H1 (cell line): ENCODE measurements at regions not wholly inside any gene's neighbourhood (a gene's known extent, or its start where the extent isn't known, plus 50 kb on each side); places are given as distances from the start of the nearest gene placed in this dataset.

Source experiments
- CTCF ChIA-PET: fragments of 300-600 bp; sonication (Branson Sonifier 250); formaldehyde crosslinking; loops from one replicate; lab custom pipeline; 2021; ENCODE audit not compliant: partially characterized antibody; lab: Charles Lee
- POLR2A ChIA-PET: fragments of 300-600 bp; sonication (Branson Sonifier 250); formaldehyde crosslinking; loops from one replicate; lab custom pipeline; 2021; ENCODE audit warnings: inconsistent platforms; ENCODE audit not compliant: partially characterized antibody; lab: Charles Lee
- DNase-seq, 2 experiments: peaks; one replicate each; pipeline versions ENCODE4 v3.0.0 to v3.0.0-alpha.2; 2010 to 2022; ENCODE audit warnings: low spot score in 2 of 2, low read depth in 1 of 2, mixed read lengths in 1 of 2
- FAIRE-seq: peaks from 2 replicates; lab custom pipeline; 2011; peaks lifted over from hg19 to GRCh38; lab: Jason Lieb, UNC
- H2AFZ ChIP-seq: 2 replicates; pipeline ENCODE4 v1.8.1; 2012; ENCODE audit warnings: low read length, inconsistent platforms
- H2AK5ac ChIP-seq: 2 replicates; pipeline ENCODE4 v1.6.1; 2013; ENCODE audit warnings: low read depth, low read length
- H2BK120ac ChIP-seq: replicated peaks from 2 replicates; pipeline ENCODE3; 2013; ENCODE audit warnings: low read depth, low read length, inconsistent platforms
- H2BK12ac ChIP-seq: 2 replicates; pipeline ENCODE4 v1.6.1; 2013; ENCODE audit warnings: low read depth, low read length
- H2BK15ac ChIP-seq: 2 replicates; pipeline ENCODE4 v1.6.1; 2013; ENCODE audit warnings: low read length
- H2BK20ac ChIP-seq: 2 replicates; pipeline ENCODE4 v1.6.1; 2013; ENCODE audit warnings: low read length
- H2BK5ac ChIP-seq: 2 replicates; pipeline ENCODE4 v1.6.1; 2013; ENCODE audit warnings: low read depth, low read length
- H3K14ac ChIP-seq: 2 replicates; pipeline ENCODE4 v1.6.1; 2013; ENCODE audit warnings: inconsistent platforms; ENCODE audit not compliant: insufficient read length
- H3K18ac ChIP-seq: 2 replicates; pipeline ENCODE4 v1.6.1; 2013; ENCODE audit warnings: low read length; ENCODE audit errors: extremely low read depth
- H3K23ac ChIP-seq: 2 replicates; pipeline ENCODE4 v1.6.1; 2013; ENCODE audit warnings: inconsistent platforms; ENCODE audit not compliant: insufficient read length
- H3K23me2 ChIP-seq: 2 replicates; pipeline ENCODE4 v1.6.1; 2013; ENCODE audit warnings: low read depth, low read length
- H3K27ac ChIP-seq: 2 replicates; pipeline ENCODE4 v1.6.1; 2011; ENCODE audit warnings: low read depth, low read length, inconsistent platforms
- H3K27me3 ChIP-seq, 4 experiments: replicated peaks in 1 of 4; 1 replicate in 1 of 4; 2 replicates in 3 of 4; pipeline versions ENCODE4 v1.6.1 to v1.8.1; 2011 to 2013; ENCODE audit warnings: low read length in 3 of 4, mild to moderate bottlenecking in 3 of 4, inconsistent platforms in 2 of 4, mixed read lengths in 2 of 4, moderate library complexity in 1 of 4; ENCODE audit not compliant: control insufficient read depth in 3 of 4, insufficient read depth in 3 of 4; ENCODE audit errors: extremely low read depth in 1 of 4
- H3K36me3 ChIP-seq, 4 experiments: 2 replicates each; pipeline versions ENCODE4 v1.6.1 to v1.8.1; 2011 to 2013; ENCODE audit warnings: mild to moderate bottlenecking in 4 of 4, low read length in 3 of 4, moderate library complexity in 2 of 4, control low read depth in 1 of 4, inconsistent platforms in 1 of 4; ENCODE audit not compliant: insufficient read depth in 4 of 4, control insufficient read depth in 2 of 4
- H3K4ac ChIP-seq: replicated peaks from 2 replicates; pipeline ENCODE3; 2013; ENCODE audit warnings: low read length, low read depth, mixed read lengths, inconsistent platforms; ENCODE audit not compliant: insufficient read length
- H3K4me1 ChIP-seq, 4 experiments: replicated peaks in 1 of 4; 1 replicate in 1 of 4; 2 replicates in 3 of 4; pipeline versions ENCODE4 v1.6.1 to v1.8.1; 2011 to 2013; ENCODE audit warnings: low read length in 3 of 4, inconsistent platforms in 2 of 4, mixed read lengths in 1 of 4; ENCODE audit not compliant: insufficient read depth in 4 of 4, control insufficient read depth in 3 of 4
- H3K4me2 ChIP-seq, 2 experiments: 2 replicates each; pipeline versions ENCODE4 v1.6.1 to v1.8.1; 2011 to 2013; ENCODE audit warnings: low read depth in 2 of 2, low read length in 2 of 2, control low read depth in 1 of 2, inconsistent platforms in 1 of 2, mild to moderate bottlenecking in 1 of 2; ENCODE audit not compliant: insufficient read depth in 1 of 2
- H3K4me3 ChIP-seq, 4 experiments: fragments of 200-600, 300-600 bp in 1 of 4; sonication (generic), shearing (Covaris generic), sonication (Bioruptor Twin) in 1 of 4; 2 replicates each; pipeline versions ENCODE4 v1.5.1 to v1.8.1; 2011 to 2016; ENCODE audit warnings: low read length in 4 of 4, low read depth in 3 of 4, control low read depth in 2 of 4, inconsistent platforms in 2 of 4, mild to moderate bottlenecking in 2 of 4, mixed read lengths in 1 of 4, moderate library complexity in 1 of 4; ENCODE audit not compliant: insufficient read depth in 2 of 4; ENCODE audit errors: extremely low read depth in 1 of 4
- H3K56ac ChIP-seq: replicated peaks from 2 replicates; pipeline ENCODE3; 2013; ENCODE audit warnings: low read depth, mild to moderate bottlenecking, mixed read lengths, low read length, inconsistent platforms; ENCODE audit not compliant: insufficient read length
- H3K79me1 ChIP-seq: 2 replicates; pipeline ENCODE4 v1.6.1; 2013; ENCODE audit warnings: low read depth, low read length, control low read depth
- H3K79me2 ChIP-seq, 2 experiments: 2 replicates each; pipeline versions ENCODE4 v1.6.1 to v1.8.1; 2012 to 2013; ENCODE audit warnings: low read length in 2 of 2, mild to moderate bottlenecking in 2 of 2, inconsistent platforms in 1 of 2; ENCODE audit not compliant: insufficient read depth in 2 of 2, control insufficient read depth in 1 of 2
- H3K9ac ChIP-seq, 4 experiments: replicated peaks in 1 of 4; 1 replicate in 1 of 4; 2 replicates in 3 of 4; pipeline versions ENCODE4 v1.6.1 to v1.8.1; 2011 to 2013; ENCODE audit warnings: low read depth in 3 of 4, low read length in 3 of 4, control low read depth in 2 of 4, mild to moderate bottlenecking in 2 of 4, moderate library complexity in 2 of 4, inconsistent platforms in 1 of 4; ENCODE audit errors: extremely low read depth in 1 of 4
- H3K9me3 ChIP-seq, 2 experiments: 2 replicates each; pipeline versions ENCODE4 v1.6.1 to v1.8.1; 2012 to 2013; ENCODE audit warnings: mild to moderate bottlenecking in 2 of 2, moderate library complexity in 2 of 2, control low read depth in 1 of 2, inconsistent platforms in 1 of 2, low read depth in 1 of 2, low read length in 1 of 2, mixed read lengths in 1 of 2; ENCODE audit not compliant: insufficient read depth in 2 of 2
- H4K20me1 ChIP-seq, 2 experiments: replicated peaks in 1 of 2; 2 replicates each; pipeline versions ENCODE3 to v1.8.1; 2011 to 2013; ENCODE audit warnings: inconsistent platforms in 2 of 2, low read length in 2 of 2, mild to moderate bottlenecking in 1 of 2; ENCODE audit not compliant: insufficient read depth in 2 of 2, control insufficient read depth in 1 of 2
- H4K5ac ChIP-seq: 2 replicates; pipeline ENCODE4 v1.6.1; 2013; ENCODE audit warnings: low read length, low read depth, mixed read lengths, inconsistent platforms; ENCODE audit not compliant: insufficient read length
- H4K8ac ChIP-seq: 2 replicates; pipeline ENCODE4 v1.8.0; 2013; ENCODE audit warnings: mild to moderate bottlenecking, moderate library complexity, low read length, inconsistent platforms; ENCODE audit not compliant: insufficient read depth; ENCODE audit errors: extremely low read depth
- H4K91ac ChIP-seq: replicated peaks from 2 replicates; pipeline ENCODE3; 2013; ENCODE audit warnings: low read length, mixed read lengths, inconsistent platforms; ENCODE audit not compliant: insufficient read length
- FOSL1 ChIP-seq: IDR thresholded peaks from 2 replicates; pipeline ENCODE4 v1.6.1; 2011; ENCODE audit warnings: mild to moderate bottlenecking, low read depth, low read length, moderate library complexity; ENCODE audit not compliant: insufficient read depth
- YY1 ChIP-seq: IDR thresholded peaks from 2 replicates; pipeline ENCODE4 v1.6.1; 2011; ENCODE audit warnings: low read depth, mild to moderate bottlenecking, low read length
- WGBS, 2 experiments: shearing (Covaris generic) in 1 of 2; methylation state at CpG; one replicate each; pipeline versions ENCODE4 v1.1.6 to v1.1.7; 2013 to 2015; ENCODE audit warnings: low lambda C conversion rate in 2 of 2, mixed read lengths in 2 of 2, inconsistent platforms in 1 of 2, low coverage in 1 of 2, missing lambda C conversion rate in 1 of 2; ENCODE audit not compliant: insufficient replicate concordance in 2 of 2, insufficient coverage in 1 of 2, insufficient read length in 1 of 2; ENCODE audit errors: extremely low coverage in 1 of 2, missing lambda C conversion rate in 1 of 2; 5-methylcytosine and 5-hydroxymethylcytosine counted together

DNA sequence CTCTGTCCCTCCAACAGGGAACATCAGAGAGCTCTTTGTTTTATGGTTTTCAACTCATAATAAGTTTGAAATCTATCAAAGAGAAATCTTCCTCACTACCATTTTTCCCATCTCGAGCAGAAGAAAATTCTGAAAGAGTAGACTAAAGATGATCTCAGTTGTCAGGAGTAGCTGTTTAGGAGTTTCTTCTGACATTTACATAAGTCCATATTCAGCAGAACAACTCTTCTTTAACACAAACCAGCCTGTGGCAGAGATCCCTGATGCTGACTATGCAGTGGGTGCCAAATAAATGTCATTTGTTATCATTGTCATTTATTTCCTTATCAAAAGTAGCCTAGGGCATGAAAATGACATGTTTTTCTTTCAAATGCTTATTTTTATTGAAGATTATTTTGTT is 380.7 kb downstream of the MBD2 start:
- H3K4me2 ChIP-seq = no peak overlapping the region
- H3K79me2 ChIP-seq = no peaks in the 10 kb centered on the region
- H2AK5ac ChIP-seq = no peak overlapping the region
- ChIA-PET POLR2A (no interaction called here), CTCF (no interaction called here)
- no peak overlapping the region for H3K4ac ChIP-seq
- H2BK20ac ChIP-seq = no peak overlapping the region
- H3K56ac ChIP-seq = no peak overlapping the region
- no peak for FAIRE-seq
- H3K27me3 ChIP-seq = no peaks in the 10 kb centered on the region
- H4K5ac ChIP-seq = no peak overlapping the region
- H3K23ac ChIP-seq = no peak overlapping the region
- WGBS, 2 experiments = 100% methylated on average over 1 of the region's 1 CpG; no CpG with 5 or more reads in 1 of the 2 experiments
- H3K23me2 ChIP-seq = no peaks in the 10 kb centered on the region
- no peaks in the 10 kb centered on the region for H3K79me1 ChIP-seq
- H2BK120ac ChIP-seq = no peak overlapping the region
- H3K9me3 ChIP-seq = 0 out of 4 replicates have a peak, but pooled peaks cover 0 to 5% of the 10 kb centered on the region in 2 experiments
- no peak overlapping the region for H4K91ac ChIP-seq
- H3K27ac ChIP-seq = no peak overlapping the region
- H2BK5ac ChIP-seq = no peak overlapping the region
- no peak overlapping the region for H4K8ac ChIP-seq
- H2AFZ ChIP-seq = no peak overlapping the region
- H3K9ac ChIP-seq = no peak overlapping the region
- no peak overlapping the region for H2BK12ac ChIP-seq
- H3K4me1 ChIP-seq = no peaks in the 10 kb centered on the region
- H3K4me3 ChIP-seq = no peak overlapping the region
- no peaks in the 10 kb centered on the region for H3K36me3 ChIP-seq
- H2BK15ac ChIP-seq = no peak overlapping the region
- no peak for TF ChIP-seq YY1
- no peak for TF ChIP-seq FOSL1
- H3K18ac ChIP-seq = no peak overlapping the region
- H4K20me1 ChIP-seq = no peaks in the 10 kb centered on the region
- DNase-seq = no peak
- no peak overlapping the region for H3K14ac ChIP-seq
